T-helper 22 cell (primary cell): ENCODE measurements at regions not wholly inside any gene's neighbourhood (a gene's known extent, or its start where the extent isn't known, plus 50 kb on each side); places are given as distances from the start of the nearest gene placed in this dataset.
A peak's percentile ranks its signal among the peaks of the same experiment; 100 is the strongest.
"Not testable (repeated sequence)": the region's sequence is repeated elsewhere in the genome, so short reads cannot be mapped to it uniquely, and the experiment has no call there.

ENCODE experiments used
- DNase-seq: peaks from one replicate; pipeline ENCODE4 v3.0.0-alpha.2; 2020; ENCODE audit warnings: low read depth

- DNase-seq = peak; percentile 3
These were observed 330.9 kb downstream of the S1PR1 start for GRCh38 chr1:101567582-101568189.

- DNase-seq = no peak
These were observed 350.9 kb downstream of the S1PR1 start for GRCh38 chr1:101587741-101588140.

- no peak for DNase-seq
These were observed 351.9 kb downstream of the S1PR1 start for GRCh38 chr1:101588677-101589076.

- no peak for DNase-seq
These were observed 356.0 kb downstream of the S1PR1 start for GRCh38 chr1:101592845-101593244.

- no peak for DNase-seq
These were observed 359.1 kb downstream of the S1PR1 start for GRCh38 chr1:101595881-101596374.

- not testable (repeated sequence) for DNase-seq
These were observed 363.8 kb downstream of the S1PR1 start for GRCh38 chr1:101600615-101601014.

- DNase-seq = no peak
These were observed 366.9 kb downstream of the S1PR1 start for GRCh38 chr1:101603726-101604125.

GRCh38 chr1:101605878-101606277 lies 369.1 kb downstream of the S1PR1 start:
- DNase-seq = no peak

DNA sequence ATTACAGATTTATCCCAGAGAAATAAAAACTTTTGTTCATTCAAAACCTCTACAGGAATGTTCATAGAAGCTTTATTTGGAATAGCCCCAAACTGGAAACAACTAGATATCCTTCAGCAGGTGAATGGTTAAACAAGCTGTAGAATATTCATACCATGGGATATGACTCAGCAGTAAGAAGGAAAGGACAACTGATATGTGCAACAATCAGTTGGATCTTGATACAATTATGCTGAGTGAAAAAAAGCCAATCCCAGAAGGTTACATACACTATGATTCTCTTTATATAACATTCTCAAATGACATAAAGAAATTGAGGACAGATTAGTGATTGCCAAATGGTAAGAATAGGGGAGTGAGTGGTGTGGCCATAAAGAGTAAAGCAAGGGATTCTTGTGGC lies 376.7 kb downstream of the S1PR1 start:
- no peak for DNase-seq

- no peak for DNase-seq
These were observed 377.8 kb downstream of the OLFM3 start for GRCh38 chr1:101618900-101619299.

DNA sequence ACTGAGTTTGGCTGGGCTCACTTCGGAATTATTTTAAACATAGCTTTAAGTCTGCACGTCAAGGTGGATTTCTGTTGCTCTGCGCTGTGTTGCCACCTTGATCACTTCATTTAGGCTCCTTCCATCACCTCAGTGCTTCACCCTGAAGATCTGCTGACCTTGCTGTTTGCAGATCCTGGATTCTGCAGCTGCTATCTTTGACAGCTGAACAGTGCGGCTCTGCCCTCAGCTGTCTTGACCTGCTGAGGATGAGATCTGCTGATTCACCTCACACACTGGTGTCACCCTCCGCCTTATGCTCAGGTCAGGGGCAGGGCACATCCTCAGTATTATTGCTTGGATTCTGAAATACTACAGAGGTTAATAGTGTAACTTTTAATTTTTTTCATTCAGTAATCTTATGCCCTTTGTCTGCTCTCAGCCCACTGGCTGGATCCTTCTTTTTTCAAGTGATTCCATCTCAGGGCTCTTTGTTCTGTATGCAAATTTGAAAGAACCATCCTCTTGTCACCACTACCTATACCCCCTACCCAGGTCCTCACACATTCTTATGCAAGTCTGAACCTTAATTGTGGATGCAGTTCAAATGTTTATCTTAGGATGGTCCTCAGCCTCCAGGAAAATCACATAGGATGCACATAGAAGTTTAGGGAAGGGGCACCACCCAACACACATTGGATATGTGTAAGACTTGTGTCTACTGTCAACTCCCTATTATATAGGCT lies 364.0 kb downstream of the OLFM3 start:
- DNase-seq = no peak

GRCh38 chr1:101645810-101646209 lies 350.9 kb downstream of the OLFM3 start:
- DNase-seq = no peak

DNA sequence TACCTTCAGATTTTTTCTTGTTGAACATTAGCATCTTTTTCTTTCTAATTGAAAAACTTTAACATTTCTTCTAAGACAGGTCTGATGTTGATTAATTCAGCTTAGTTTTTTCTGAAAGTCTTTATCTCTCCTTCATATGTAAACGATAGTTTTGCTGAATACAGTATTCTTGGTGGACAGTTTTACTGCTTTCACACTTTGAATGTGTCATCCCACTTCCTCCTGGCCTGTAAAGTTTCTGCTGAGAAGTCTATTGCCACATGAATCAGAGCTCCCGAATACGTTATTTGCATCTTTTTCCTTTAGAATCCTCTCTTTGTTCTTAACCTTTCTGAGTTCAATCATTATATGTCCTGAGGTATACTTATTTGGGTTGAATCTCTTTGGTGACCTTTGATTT lies 344.2 kb downstream of the OLFM3 start:
- DNase-seq = no peak

- no peak for DNase-seq
These were observed 343.2 kb downstream of the OLFM3 start for GRCh38 chr1:101653482-101653946.

DNA sequence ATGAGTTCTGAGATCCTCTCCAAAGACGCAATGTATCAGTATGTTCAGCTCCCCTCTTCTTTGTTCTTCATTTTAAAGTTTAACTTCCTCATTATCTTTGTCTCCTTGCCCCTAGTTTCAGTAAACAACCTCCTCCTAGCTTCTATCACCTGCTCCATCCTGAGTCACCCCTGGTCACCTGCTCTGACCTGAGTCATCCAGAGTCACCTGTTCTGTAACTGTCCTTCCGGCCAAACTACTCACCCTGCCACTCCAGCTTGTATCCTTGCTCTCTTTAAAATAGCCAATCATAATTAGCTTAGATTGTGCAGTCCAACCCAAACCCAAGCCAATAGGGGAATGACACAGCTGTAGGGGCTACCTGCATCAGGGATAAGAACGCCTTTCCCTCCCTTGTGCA lies 332.0 kb downstream of the OLFM3 start:
- DNase-seq = no peak

GRCh38 chr1:101667761-101668160 lies 329.0 kb downstream of the OLFM3 start:
- DNase-seq = no peak

- no peak for DNase-seq
These were observed 313.6 kb downstream of the OLFM3 start for GRCh38 chr1:101683136-101683535.

DNA sequence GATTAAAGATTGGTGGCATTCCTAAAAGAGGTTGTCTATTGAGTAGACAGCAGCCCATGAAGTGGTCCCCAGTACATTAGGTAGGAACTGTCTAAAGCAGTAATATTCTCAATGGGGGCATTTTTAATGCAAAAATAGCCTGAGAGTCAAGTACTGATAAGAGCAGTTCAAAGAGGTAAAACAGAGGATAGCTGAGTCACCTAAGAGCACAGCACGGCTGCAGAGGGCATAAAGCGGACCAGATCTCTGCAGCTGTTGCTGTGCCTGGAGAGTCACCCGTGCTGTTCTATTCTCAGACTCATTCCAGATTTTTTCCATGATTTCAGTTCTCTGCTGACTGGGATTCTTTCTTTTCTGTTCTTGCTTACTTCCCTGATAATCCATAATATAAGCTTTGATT lies 313.2 kb downstream of the OLFM3 start:
- DNase-seq = no peak

DNA sequence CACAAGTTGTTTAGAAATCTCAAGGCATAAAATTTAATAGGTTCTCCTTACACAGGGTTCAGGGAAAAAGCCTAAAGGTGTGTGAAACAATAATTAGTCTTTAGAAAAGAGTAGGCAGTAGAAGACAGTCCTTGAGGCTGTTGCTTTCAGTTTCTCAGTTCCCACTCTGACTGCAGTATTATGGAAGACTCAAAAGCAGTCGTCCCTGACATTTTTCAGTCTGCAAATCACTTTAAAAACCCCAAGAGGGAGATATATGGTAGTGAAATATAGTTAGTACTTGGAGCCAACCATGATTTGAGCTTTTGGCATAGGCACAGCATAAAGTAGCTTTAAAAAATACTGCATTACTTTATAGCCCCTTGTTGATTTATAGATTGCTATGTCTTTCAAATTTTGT lies 299.7 kb downstream of the OLFM3 start:
- DNase-seq = no peak

DNA sequence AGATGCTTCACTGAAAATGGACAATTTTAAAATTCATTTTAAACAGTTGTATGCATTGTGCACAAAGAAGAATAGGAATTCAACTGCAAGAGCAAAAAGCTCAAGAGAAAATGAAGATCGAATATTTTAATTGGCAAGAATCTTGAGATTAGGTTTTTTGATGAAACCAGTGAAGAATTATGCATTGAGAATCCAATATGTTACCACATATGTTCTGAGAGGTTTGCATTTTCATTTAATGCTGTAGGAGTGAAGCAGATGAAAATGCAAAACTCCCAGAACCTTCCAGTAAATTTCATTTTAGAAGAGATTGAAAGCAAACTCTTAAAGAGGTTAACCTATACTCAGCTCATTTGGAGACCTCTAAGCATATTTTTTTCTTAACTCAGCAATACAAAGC lies 298.0 kb downstream of the OLFM3 start:
- no peak for DNase-seq

DNA sequence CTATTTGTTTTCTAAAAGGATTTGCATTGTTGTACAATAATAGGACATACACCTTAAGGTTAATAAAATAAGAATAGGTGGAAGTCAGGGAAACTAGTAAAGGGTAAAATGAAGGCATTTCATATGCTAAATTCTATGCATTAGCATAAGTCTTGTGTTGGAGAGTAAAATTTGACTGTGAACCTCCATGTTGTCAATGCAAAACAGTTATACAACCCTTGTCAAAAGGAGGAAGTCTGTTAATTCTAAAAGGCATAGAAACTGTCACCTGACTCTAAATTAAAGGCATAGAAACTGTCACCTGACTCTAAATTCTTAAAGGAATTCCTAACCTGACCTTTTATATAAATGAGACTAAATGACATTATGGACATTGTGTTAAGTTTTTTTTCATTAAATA lies 291.8 kb downstream of the OLFM3 start:
- DNase-seq = no peak

- no peak for DNase-seq
These were observed 290.4 kb downstream of the OLFM3 start for GRCh38 chr1:101706366-101706765.

GRCh38 chr1:101709721-101710120 lies 287.0 kb downstream of the OLFM3 start:
- DNase-seq = no peak

DNA sequence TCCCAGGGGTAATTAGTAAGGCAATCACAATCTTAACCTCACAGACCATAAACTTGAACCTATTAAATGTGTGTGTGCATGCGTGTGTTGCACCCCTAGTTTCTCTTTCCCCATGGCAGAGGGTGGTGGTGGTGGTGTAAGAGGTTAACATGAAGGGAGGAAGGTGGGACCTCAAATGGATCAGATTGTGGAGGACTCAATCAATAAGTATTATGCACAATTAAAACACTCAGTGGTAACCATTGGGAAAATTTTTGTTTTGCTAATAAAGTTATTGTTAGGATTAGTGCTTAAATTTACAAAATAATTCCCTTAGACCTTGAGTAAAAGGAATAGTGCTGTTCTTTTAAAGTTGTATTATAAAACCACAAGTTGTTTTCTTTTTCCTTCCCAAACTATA lies 283.0 kb downstream of the OLFM3 start:
- DNase-seq = no peak
